ENCODE measurements at regions not wholly inside any gene's neighbourhood (a gene's known extent, or its start where the extent isn't known, plus 50 kb on each side); places are given as distances from the start of the nearest gene placed in this dataset.

DNA sequence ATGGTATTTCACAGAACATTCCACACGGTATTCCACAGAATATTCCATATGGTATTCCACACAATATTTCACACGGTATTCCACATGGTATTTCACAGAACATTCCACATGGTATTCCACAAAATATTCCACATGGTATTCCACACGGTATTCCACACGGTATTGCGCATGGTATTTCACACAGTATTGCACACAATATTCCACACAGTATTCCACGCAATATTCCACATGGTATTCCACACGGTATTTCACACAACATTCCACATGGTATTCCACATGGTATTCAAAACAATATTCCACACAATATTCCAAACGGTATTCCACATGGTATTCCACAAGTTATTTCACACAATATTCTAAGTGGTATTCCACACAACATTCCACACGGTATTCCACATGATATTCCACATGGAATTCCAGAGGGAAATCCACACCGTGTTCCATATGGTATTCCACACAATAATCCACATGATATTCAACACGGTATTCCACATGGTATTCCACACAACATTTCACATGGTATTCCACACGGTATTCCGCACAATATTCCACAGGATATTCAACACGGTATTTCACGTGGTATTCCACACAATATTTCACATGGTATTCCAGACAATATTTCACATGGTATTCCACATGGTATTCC lies 136.7 kb upstream of the CHST15 start:
- Histone ChIP-seq H4K20me1 (ENCODE audit: control insufficient read depth, insufficient read depth) (no peaks in the 10 kb centered on the region), H2AFZ (ENCODE audit: control insufficient read depth, low read depth, low read length) (no peak overlapping the region), H3K4me1 (ENCODE audit: control insufficient read depth, insufficient read depth, low read length) (no peaks in the 10 kb centered on the region), H3K27me3 (replicated peaks in 1 of 2; ENCODE audit: control insufficient read depth in 2 of 2, insufficient read depth in 2 of 2, low read length in 1 of 2) (no peaks in the 10 kb centered on the region; a peak in 1 of 4 replicates), H3K9me3 (replicated peaks; ENCODE audit: control insufficient read depth, insufficient read depth, low read length) (no peaks in the 10 kb centered on the region), H3K36me3 (ENCODE audit: control insufficient read depth in 2 of 2, insufficient read depth in 2 of 2, low read length in 1 of 2) (no peaks in the 10 kb centered on the region), H3K4me3 (no peak overlapping the region), H3K27ac (ENCODE audit: control insufficient read depth, insufficient read depth) (no peak overlapping the region), H3K9ac (ENCODE audit: control insufficient read depth, insufficient read depth, low read length) (no peak overlapping the region), H3K79me2 (ENCODE audit: control insufficient read depth, insufficient read depth, low read length) (no peaks in the 10 kb centered on the region), H3K4me2 (ENCODE audit: control insufficient read depth, insufficient read depth) (no peak overlapping the region)
- SMC1A ChIA-PET (ENCODE audit: uncharacterized antibody, unreplicated experiment), result no interaction called here
- BruUV-seq (replicated peaks), result no TSS peak
- DNase-seq (ENCODE audit: low read depth, low spot score), result no peak
- no peak for ATAC-seq
- no peak for FAIRE-seq
- TF ChIP-seq EED (IDR thresholded peaks at IDR 0.05; ENCODE audit: low read depth) (peak; percentile 41), GATAD2B (conservative IDR thresholded peaks at IDR 0.05; ENCODE audit: low read depth) (peak; percentile 37), EP300 (IDR thresholded peaks at IDR 0.05; ENCODE audit: borderline replicate concordance in 1 of 2, control insufficient read depth in 1 of 2, low read depth in 2 of 2, low read length in 2 of 2) (no peak)
- in situ Hi-C loops (cut with MboI), result loop anchor here (10.0 kb wide), 1 partner anchor 385 kb away; no protein-coding TSS in a partner anchor
- POLR2A ChIA-PET, result no interaction called here
- intact Hi-C loops (cut with micrococcal nuclease; ENCODE audit: unreplicated experiment), result loop anchor here (10.0 kb wide), 1 partner anchor 235 kb away; no protein-coding TSS in a partner anchor
- RAD21 ChIA-PET (ENCODE audit: unreplicated experiment), result no interaction called here
- WGBS (ENCODE audit: insufficient coverage, insufficient replicate concordance, low lambda C conversion rate, missing lambda C conversion rate), result 48% methylated on average over 14 of the region's 15 CpGs
- CTCF ChIA-PET, result no interaction called here

DNA sequence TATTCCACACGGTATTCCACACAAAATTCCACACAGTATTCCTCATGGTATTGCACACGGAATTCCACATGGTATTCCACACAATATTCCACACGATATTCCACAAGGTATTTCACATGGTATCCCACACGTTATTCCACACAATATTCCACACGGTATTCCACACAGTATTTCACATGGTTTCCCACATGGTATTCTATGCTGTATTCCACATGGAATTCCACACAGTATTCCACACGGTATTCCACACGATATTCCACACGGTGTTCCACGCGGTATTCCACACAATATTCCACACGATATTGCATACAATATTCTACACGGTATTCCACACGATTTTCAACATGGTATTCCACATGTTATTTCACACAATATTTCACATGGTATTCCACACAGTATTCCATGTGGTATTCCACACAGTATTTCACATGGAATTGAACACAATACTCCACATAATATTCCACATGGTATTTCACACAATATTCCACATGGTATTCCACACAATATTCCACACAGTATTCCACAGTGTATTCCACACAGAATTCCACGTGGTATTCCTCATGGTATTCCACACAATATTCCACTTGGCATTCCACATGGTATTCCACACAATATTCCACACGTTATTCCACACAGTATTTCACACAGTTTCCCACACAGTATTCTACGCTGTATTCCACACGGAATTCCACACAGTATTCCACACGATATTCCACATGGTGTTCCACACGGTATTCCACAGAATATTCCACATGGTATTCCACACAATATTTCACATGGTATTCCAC lies 136.0 kb upstream of the CHST15 start:
- Histone ChIP-seq H2AFZ (ENCODE audit: control insufficient read depth, low read depth, low read length) (no peak overlapping the region), H3K79me2 (ENCODE audit: control insufficient read depth, insufficient read depth, low read length) (no peaks in the 10 kb centered on the region), H3K9ac (ENCODE audit: control insufficient read depth, insufficient read depth, low read length) (no peak overlapping the region), H3K4me3 (no peak overlapping the region), H3K27me3 (replicated peaks in 1 of 2; ENCODE audit: control insufficient read depth in 2 of 2, insufficient read depth in 2 of 2, low read length in 1 of 2) (no peaks in the 10 kb centered on the region; a peak in 1 of 4 replicates), H3K4me2 (ENCODE audit: control insufficient read depth, insufficient read depth) (no peak overlapping the region), H3K4me1 (ENCODE audit: control insufficient read depth, insufficient read depth, low read length) (no peaks in the 10 kb centered on the region), H4K20me1 (ENCODE audit: control insufficient read depth, insufficient read depth) (no peaks in the 10 kb centered on the region), H3K9me3 (replicated peaks; ENCODE audit: control insufficient read depth, insufficient read depth, low read length) (no peaks in the 10 kb centered on the region), H3K27ac (ENCODE audit: control insufficient read depth, insufficient read depth) (no peak overlapping the region), H3K36me3 (ENCODE audit: control insufficient read depth in 2 of 2, insufficient read depth in 2 of 2, low read length in 1 of 2) (no peaks in the 10 kb centered on the region)
- POLR2A ChIA-PET, result no interaction called here
- no TSS peak for BruUV-seq (replicated peaks)
- intact Hi-C loops (cut with micrococcal nuclease; ENCODE audit: unreplicated experiment) (loop anchor here (10.0 kb wide), 1 partner anchor 235 kb away; no protein-coding TSS in a partner anchor), in situ Hi-C loops (cut with MboI) (loop anchor here (10.0 kb wide), 1 partner anchor 385 kb away; no protein-coding TSS in a partner anchor)
- DNase-seq (ENCODE audit: low read depth, low spot score) (no peak), ATAC-seq (no peak), FAIRE-seq (no peak)
- 71% methylated on average over 19 of the region's 19 CpGs for WGBS (ENCODE audit: insufficient coverage, insufficient replicate concordance, low lambda C conversion rate, missing lambda C conversion rate)
- RAD21 ChIA-PET (ENCODE audit: unreplicated experiment), result no interaction called here
- CTCF ChIA-PET, result no interaction called here
- SMC1A ChIA-PET (ENCODE audit: uncharacterized antibody, unreplicated experiment), result no interaction called here
- TF ChIP-seq, protein P1, sequence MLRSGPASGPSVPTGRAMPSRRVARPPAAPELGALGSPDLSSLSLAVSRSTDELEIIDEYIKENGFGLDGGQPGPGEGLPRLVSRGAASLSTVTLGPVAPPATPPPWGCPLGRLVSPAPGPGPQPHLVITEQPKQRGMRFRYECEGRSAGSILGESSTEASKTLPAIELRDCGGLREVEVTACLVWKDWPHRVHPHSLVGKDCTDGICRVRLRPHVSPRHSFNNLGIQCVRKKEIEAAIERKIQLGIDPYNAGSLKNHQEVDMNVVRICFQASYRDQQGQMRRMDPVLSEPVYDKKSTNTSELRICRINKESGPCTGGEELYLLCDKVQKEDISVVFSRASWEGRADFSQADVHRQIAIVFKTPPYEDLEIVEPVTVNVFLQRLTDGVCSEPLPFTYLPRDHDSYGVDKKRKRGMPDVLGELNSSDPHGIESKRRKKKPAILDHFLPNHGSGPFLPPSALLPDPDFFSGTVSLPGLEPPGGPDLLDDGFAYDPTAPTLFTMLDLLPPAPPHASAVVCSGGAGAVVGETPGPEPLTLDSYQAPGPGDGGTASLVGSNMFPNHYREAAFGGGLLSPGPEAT (IDR thresholded peaks at IDR 0.05; ENCODE audit: low read depth), result peak; percentile 100
- TF ChIP-seq CBX5 (IDR thresholded peaks at IDR 0.05; ENCODE audit: low read depth) (no peak), TARDBP (IDR thresholded peaks at IDR 0.05; ENCODE audit: borderline replicate concordance) (no peak), IKZF2 (IDR thresholded peaks at IDR 0.05) (peak; percentile 100), TCF7 (IDR thresholded peaks at IDR 0.05; ENCODE audit: borderline replicate concordance) (no peak), EED (IDR thresholded peaks at IDR 0.05; ENCODE audit: low read depth) (peak; percentile 68)
- TF ChIP-seq, protein P2, sequence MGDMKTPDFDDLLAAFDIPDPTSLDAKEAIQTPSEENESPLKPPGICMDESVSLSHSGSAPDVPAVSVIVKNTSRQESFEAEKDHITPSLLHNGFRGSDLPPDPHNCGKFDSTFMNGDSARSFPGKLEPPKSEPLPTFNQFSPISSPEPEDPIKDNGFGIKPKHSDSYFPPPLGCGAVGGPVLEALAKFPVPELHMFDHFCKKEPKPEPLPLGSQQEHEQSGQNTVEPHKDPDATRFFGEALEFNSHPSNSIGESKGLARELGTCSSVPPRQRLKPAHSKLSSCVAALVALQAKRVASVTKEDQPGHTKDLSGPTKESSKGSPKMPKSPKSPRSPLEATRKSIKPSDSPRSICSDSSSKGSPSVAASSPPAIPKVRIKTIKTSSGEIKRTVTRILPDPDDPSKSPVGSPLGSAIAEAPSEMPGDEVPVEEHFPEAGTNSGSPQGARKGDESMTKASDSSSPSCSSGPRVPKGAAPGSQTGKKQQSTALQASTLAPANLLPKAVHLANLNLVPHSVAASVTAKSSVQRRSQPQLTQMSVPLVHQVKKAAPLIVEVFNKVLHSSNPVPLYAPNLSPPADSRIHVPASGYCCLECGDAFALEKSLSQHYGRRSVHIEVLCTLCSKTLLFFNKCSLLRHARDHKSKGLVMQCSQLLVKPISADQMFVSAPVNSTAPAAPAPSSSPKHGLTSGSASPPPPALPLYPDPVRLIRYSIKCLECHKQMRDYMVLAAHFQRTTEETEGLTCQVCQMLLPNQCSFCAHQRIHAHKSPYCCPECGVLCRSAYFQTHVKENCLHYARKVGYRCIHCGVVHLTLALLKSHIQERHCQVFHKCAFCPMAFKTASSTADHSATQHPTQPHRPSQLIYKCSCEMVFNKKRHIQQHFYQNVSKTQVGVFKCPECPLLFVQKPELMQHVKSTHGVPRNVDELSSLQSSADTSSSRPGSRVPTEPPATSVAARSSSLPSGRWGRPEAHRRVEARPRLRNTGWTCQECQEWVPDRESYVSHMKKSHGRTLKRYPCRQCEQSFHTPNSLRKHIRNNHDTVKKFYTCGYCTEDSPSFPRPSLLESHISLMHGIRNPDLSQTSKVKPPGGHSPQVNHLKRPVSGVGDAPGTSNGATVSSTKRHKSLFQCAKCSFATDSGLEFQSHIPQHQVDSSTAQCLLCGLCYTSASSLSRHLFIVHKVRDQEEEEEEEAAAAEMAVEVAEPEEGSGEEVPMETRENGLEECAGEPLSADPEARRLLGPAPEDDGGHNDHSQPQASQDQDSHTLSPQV (IDR thresholded peaks at IDR 0.05), result no peak

Data from GM12878 (cell line).